Lower lobe of right lung (tissue), 2 donors: ENCODE measurements at regions not wholly inside any gene's neighbourhood (a gene's known extent, or its start where the extent isn't known, plus 50 kb on each side); places are given as distances from the start of the nearest gene placed in this dataset.

Source experiments
- ATAC-seq, 2 donors: fragments of 200-7000 bp; cut with Tn5 transposase; one replicate each; pipeline ENCODE4 v1.9.1; 2020 to 2022; ENCODE audit warnings: mild to moderate bottlenecking in 2 of 2, moderate library complexity in 2 of 2
- DNase-seq: peaks from one replicate; pipeline ENCODE4 v3.0.0-alpha.2; 2020
- H3K27ac ChIP-seq: fragments of 200-600 bp; one replicate; pipeline ENCODE4 v1.8.0; 2022
- H3K27me3 ChIP-seq: fragments of 200-600 bp; one replicate; pipeline ENCODE4 v1.8.0; 2022; ENCODE audit warnings: low read depth
- H3K36me3 ChIP-seq: fragments of 200-600 bp; one replicate; pipeline ENCODE4 v1.8.0; 2022; ENCODE audit warnings: mild to moderate bottlenecking
- H3K4me1 ChIP-seq: fragments of 200-600 bp; one replicate; pipeline ENCODE4 v1.8.0; 2022
- H3K4me3 ChIP-seq: fragments of 200-600 bp; one replicate; pipeline ENCODE4 v1.8.0; 2022; ENCODE audit warnings: mild to moderate bottlenecking
- H3K9me3 ChIP-seq: fragments of 200-600 bp; one replicate; pipeline ENCODE4 v1.8.0; 2022
- CTCF ChIP-seq: fragments of 200-600 bp; IDR thresholded peaks from one replicate; pipeline ENCODE4 v1.8.0; 2022; ENCODE audit warnings: antibody characterized with exemption, mild to moderate bottlenecking
- intact Hi-C: fragments of 100-400 bp; cut with DNase I; formaldehyde crosslinking; loops from one replicate; pipeline ENCODE4 v1.11.0; 2022
- donor health status: DM: no; HTN: yes; CAD: no; lungs with severe emphysema.

- no peak for ATAC-seq
- Histone ChIP-seq H3K9me3 (no peaks in the 10 kb centered on the region), H3K36me3 (no peaks in the 10 kb centered on the region), H3K27me3 (no peaks in the 10 kb centered on the region), H3K27ac (no peak overlapping the region), H3K4me1 (no peaks in the 10 kb centered on the region), H3K4me3 (no peak overlapping the region)
- intact Hi-C loops, result no loop called here
- TF ChIP-seq CTCF, result no peak
- no peak for DNase-seq
Observed at GRCh38 chr14:24744641-24745040, 110.7 kb upstream of the GZMB start.

GRCh38 chr14:24741871-24742270 is 107.9 kb upstream of the GZMB start:
- H3K4me3 ChIP-seq, result no peak overlapping the region
- no peaks in the 10 kb centered on the region for H3K9me3 ChIP-seq
- H3K4me1 ChIP-seq, result no peaks in the 10 kb centered on the region
- H3K27ac ChIP-seq, result no peak overlapping the region
- ATAC-seq (no peak), DNase-seq (no peak)
- no peaks in the 10 kb centered on the region for H3K27me3 ChIP-seq
- TF ChIP-seq CTCF, result no peak
- intact Hi-C loops, result no loop called here
- H3K36me3 ChIP-seq, result no peaks in the 10 kb centered on the region

- intact Hi-C loops, result no loop called here
- Histone ChIP-seq H3K4me3 (no peak overlapping the region), H3K36me3 (no peaks in the 10 kb centered on the region), H3K27ac (no peak overlapping the region), H3K9me3 (no peaks in the 10 kb centered on the region), H3K27me3 (no peaks in the 10 kb centered on the region), H3K4me1 (no peaks in the 10 kb centered on the region)
- no peak for TF ChIP-seq CTCF
- ATAC-seq, result no peak
- DNase-seq, result no peak
Observed at GRCh38 chr14:24735984-24736630, 102.1 kb upstream of the GZMB start.

- TF ChIP-seq CTCF, result peak; percentile 81
- no peaks in the 10 kb centered on the region for H3K27me3 ChIP-seq
- no peak overlapping the region for H3K27ac ChIP-seq
- no peaks in the 10 kb centered on the region for H3K36me3 ChIP-seq
- peak; percentile 50 to 65 for ATAC-seq
- no peaks in the 10 kb centered on the region for H3K4me1 ChIP-seq
- H3K9me3 ChIP-seq, result no peaks in the 10 kb centered on the region
- H3K4me3 ChIP-seq, result no peak overlapping the region
- no peak for DNase-seq
- intact Hi-C loops, result no loop called here
Observed at GRCh38 chr14:24734917-24735500, 101.0 kb upstream of the GZMB start.

GRCh38 chr14:24726480-24726879 is 92.5 kb upstream of the GZMB start:
- no peaks in the 10 kb centered on the region for H3K36me3 ChIP-seq
- DNase-seq (no peak), ATAC-seq (no peak)
- H3K9me3 ChIP-seq, result no peaks in the 10 kb centered on the region
- intact Hi-C loops, result no loop called here
- H3K27me3 ChIP-seq, result peaks cover 4% of the 10 kb centered on the region
- H3K27ac ChIP-seq, result no peak overlapping the region
- H3K4me1 ChIP-seq, result no peaks in the 10 kb centered on the region
- TF ChIP-seq CTCF, result no peak
- no peak overlapping the region for H3K4me3 ChIP-seq
